ENCODE measurements at regions not wholly inside any gene's neighbourhood (a gene's known extent, or its start where the extent isn't known, plus 50 kb on each side); places are given as distances from the start of the nearest gene placed in this dataset.

GRCh38 chr11:45436966-45437365, 150.8 kb upstream of the SYT13 start:
- no peak for DNase-seq

- no peak for DNase-seq
These were observed 150.0 kb upstream of the SYT13 start for GRCh38 chr11:45436118-45436517.

GRCh38 chr11:45435706-45436105, 149.6 kb upstream of the SYT13 start:
- no peak for DNase-seq

- no peak for DNase-seq
These were observed 146.8 kb upstream of the SYT13 start for GRCh38 chr11:45432910-45433309.

GRCh38 chr11:45432100-45432499, 146.0 kb upstream of the SYT13 start:
- no peak for DNase-seq

GRCh38 chr11:45431046-45432018, 145.2 kb upstream of the SYT13 start:
- DNase-seq: no peak

GRCh38 chr11:45430361-45430760, 144.2 kb upstream of the SYT13 start:
- no peak for DNase-seq

GRCh38 chr11:45429719-45430118, 143.6 kb upstream of the SYT13 start:
- DNase-seq: no peak

GRCh38 chr11:45428541-45429230, 142.5 kb upstream of the SYT13 start:
- no peak for DNase-seq

- DNase-seq: no peak
These were observed 142.0 kb upstream of the SYT13 start for GRCh38 chr11:45428116-45428515.

- DNase-seq: no peak
These were observed 138.5 kb upstream of the SYT13 start for GRCh38 chr11:45424411-45425180.

- no peak for DNase-seq
These were observed 137.5 kb upstream of the SYT13 start for GRCh38 chr11:45423475-45424120.

- DNase-seq: no peak
These were observed 136.9 kb upstream of the SYT13 start for GRCh38 chr11:45423036-45423435.

GRCh38 chr11:45414088-45414487, 127.9 kb upstream of the SYT13 start:
- DNase-seq: no peak

GRCh38 chr11:45413156-45413858, 127.2 kb upstream of the SYT13 start:
- DNase-seq: no peak

GRCh38 chr11:45412521-45412920, 126.4 kb upstream of the SYT13 start:
- no peak for DNase-seq

- no peak for DNase-seq
These were observed 125.9 kb upstream of the SYT13 start for GRCh38 chr11:45412051-45412471.

GRCh38 chr11:45411228-45411946, 125.2 kb upstream of the SYT13 start:
- DNase-seq: no peak

GRCh38 chr11:45410391-45411227, 124.5 kb upstream of the SYT13 start:
- DNase-seq: no peak

GRCh38 chr11:45409587-45409986, 123.4 kb upstream of the SYT13 start:
- no peak for DNase-seq

All from hindlimb muscle (tissue), 1 donor.